GM21390 (cell line): ENCODE measurements at regions not wholly inside any gene's neighbourhood (a gene's known extent, or its start where the extent isn't known, plus 50 kb on each side); places are given as distances from the start of the nearest gene placed in this dataset.

ENCODE experiments used
- ATAC-seq: cut with Tn5 transposase; IDR thresholded peaks from one replicate; pipeline ENCODE4 v1.9.1; 2021; ENCODE audit not compliant: unreplicated experiment

- ATAC-seq = no peak
Observed at GRCh38 chr2:62284471-62284870, 88.6 kb downstream of the B3GNT2 start.

GRCh38 chr2:62283147-62283546 lies 87.2 kb downstream of the B3GNT2 start:
- no peak for ATAC-seq

- no peak for ATAC-seq
Observed at GRCh38 chr2:62281663-62282062, 85.7 kb downstream of the B3GNT2 start.

- ATAC-seq = no peak
Observed at GRCh38 chr2:62277688-62278087, 81.8 kb downstream of the B3GNT2 start.
